Fibroblast of pulmonary artery (primary cell): ENCODE measurements at regions not wholly inside any gene's neighbourhood (a gene's known extent, or its start where the extent isn't known, plus 50 kb on each side); places are given as distances from the start of the nearest gene placed in this dataset.
A peak's percentile ranks its signal among the peaks of the same experiment; 100 is the strongest.
"Not testable (repeated sequence)": the region's sequence is repeated elsewhere in the genome, so short reads cannot be mapped to it uniquely, and the experiment has no call there.

Source experiments
- DNase-seq: peaks from one replicate; pipeline ENCODE4 v3.0.0-alpha.2; 2010; ENCODE audit warnings: low read depth
- H3K4me3 ChIP-seq: replicated peaks from 2 replicates; pipeline ENCODE4 v1.5.1; 2011; ENCODE audit warnings: low read depth, mild to moderate bottlenecking, control low read depth, low read length, moderate library complexity
- CTCF ChIP-seq: IDR thresholded peaks from 2 replicates; pipeline ENCODE4 v1.5.1; 2011; ENCODE audit warnings: mild to moderate bottlenecking, control low read depth, low read length, inconsistent platforms; ENCODE audit errors: missing control alignments

GRCh38 chr12:31906557-31907301 is 52.5 kb upstream of the RESF1 start:
- peak; percentile 54 for DNase-seq
- no peak for TF ChIP-seq CTCF
- H3K4me3 ChIP-seq, result no peak overlapping the region

GRCh38 chr12:31903025-31903424 is 56.2 kb upstream of the RESF1 start:
- TF ChIP-seq CTCF, result no peak
- DNase-seq, result no peak
- no peak overlapping the region for H3K4me3 ChIP-seq

GRCh38 chr12:31900271-31900670 is 58.9 kb upstream of the RESF1 start:
- no peak for TF ChIP-seq CTCF
- DNase-seq, result no peak
- H3K4me3 ChIP-seq, result no peak overlapping the region

GRCh38 chr12:31899109-31899508 is 60.1 kb upstream of the RESF1 start:
- H3K4me3 ChIP-seq, result no peak overlapping the region
- no peak for DNase-seq
- no peak for TF ChIP-seq CTCF

GRCh38 chr12:31897781-31898503 is 61.3 kb upstream of the RESF1 start:
- no peak overlapping the region for H3K4me3 ChIP-seq

GRCh38 chr12:31897092-31897491 is 62.1 kb upstream of the RESF1 start:
- not testable (repeated sequence) for H3K4me3 ChIP-seq, DNase-seq

More at GRCh38 chr12:31897781-31898503, 61.3 kb upstream of the RESF1 start:
- TF ChIP-seq CTCF, result no peak
- DNase-seq, result peak; percentile 53

- no peak for TF ChIP-seq CTCF
- DNase-seq, result peak; percentile 96
- no peak overlapping the region for H3K4me3 ChIP-seq
Measured at GRCh38 chr12:31896514-31897039, 62.6 kb upstream of the RESF1 start.
